Kidney tubule cell (primary cell): ENCODE measurements at regions not wholly inside any gene's neighbourhood (a gene's known extent, or its start where the extent isn't known, plus 50 kb on each side); places are given as distances from the start of the nearest gene placed in this dataset.
A peak's percentile ranks its signal among the peaks of the same experiment; 100 is the strongest.
"Not testable (repeated sequence)": the region's sequence is repeated elsewhere in the genome, so short reads cannot be mapped to it uniquely, and the experiment has no call there.

Source experiments
- DNase-seq: peaks from one replicate; pipeline ENCODE4 v3.0.0-alpha.2; 2018; ENCODE audit warnings: low spot score

DNA sequence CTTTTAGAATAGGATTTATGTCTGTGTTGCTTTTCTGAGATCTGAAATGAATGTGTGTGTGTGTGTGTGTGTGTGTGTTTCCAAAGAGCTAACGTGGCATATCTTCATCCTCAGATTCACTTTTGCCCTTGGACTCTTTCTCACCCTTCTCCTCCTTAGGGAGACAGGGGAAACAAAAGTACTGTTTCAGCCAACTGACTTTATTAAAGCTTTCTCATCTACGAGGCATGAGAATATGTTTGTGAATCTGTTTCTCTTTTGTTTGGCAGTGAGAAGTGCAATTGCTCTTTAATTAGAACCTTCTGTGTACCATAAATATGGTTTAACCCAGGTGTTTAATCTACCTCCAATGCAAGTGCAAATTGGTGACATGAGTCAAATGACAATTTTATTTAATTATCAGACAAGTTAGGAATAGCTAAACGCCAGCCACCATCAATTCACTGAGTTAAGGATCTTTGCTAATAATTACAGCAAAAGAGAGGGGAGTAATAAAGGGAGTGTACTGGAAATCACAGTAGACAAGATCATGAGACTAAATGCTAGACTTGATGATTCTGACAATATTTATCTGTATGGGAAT lies 186.4 kb upstream of the COL3A1 start:
- no peak for DNase-seq

DNA sequence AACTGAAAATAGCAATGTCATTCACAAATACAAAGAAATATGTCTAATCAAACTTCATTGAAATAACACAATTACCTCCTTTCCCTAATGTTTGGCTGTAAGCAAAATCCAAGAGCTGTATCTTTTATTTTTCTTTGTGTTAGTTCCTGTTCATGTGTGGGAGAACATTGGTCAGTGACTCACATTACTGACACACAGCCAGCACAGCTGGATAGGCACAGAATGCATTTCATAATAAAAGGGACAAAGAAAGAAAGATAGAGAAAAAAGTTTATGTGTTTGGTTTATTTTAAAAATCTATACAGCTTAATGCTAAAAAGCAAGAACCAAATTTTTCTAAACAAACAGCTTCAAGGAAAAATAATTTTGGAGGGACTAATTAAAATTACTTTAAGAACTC lies 185.6 kb upstream of the COL3A1 start:
- DNase-seq = peak; percentile 75

DNA sequence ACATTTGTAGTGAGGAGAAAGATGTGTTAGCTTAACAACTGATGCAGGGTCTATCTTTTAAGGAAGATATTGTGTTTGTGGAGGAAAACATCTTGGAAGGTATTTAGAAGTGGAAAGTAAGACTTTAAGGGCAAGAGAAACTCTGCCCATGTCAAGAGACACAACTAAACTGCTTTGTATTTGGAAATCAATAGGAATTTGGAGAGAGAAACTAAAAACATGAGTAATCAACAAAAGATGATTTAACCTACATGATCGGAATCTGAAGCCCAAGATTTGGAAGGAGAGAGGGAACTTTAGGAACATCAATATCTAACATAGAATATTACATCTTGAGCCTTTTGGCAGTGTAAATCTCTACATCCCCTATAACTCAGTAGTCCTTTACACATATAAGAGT lies 184.2 kb upstream of the COL3A1 start:
- no peak for DNase-seq

DNA sequence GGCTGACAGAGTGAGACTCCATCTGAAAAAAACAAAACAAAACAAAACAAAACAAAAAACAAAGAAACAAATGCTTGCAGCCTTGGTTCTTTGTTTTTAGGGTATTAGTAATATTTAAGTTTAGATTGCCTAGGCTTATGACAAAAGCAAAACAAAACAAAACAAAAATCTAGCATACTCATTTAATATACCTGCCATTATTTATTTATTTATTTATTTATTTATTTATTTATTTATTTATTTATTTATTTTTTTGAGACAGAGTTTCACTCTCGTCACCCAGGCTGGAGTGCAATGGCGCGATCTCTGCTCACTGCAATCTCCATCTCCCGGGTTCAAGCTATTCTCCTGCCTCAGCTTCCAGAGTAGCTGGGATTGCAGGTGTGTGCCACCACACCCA lies 179.7 kb upstream of the COL3A1 start:
- DNase-seq = not testable (repeated sequence)

GRCh38 chr2:188795762-188796161 lies 178.4 kb upstream of the COL3A1 start:
- no peak for DNase-seq

GRCh38 chr2:188797371-188797770 lies 176.8 kb upstream of the COL3A1 start:
- DNase-seq = no peak

- no peak for DNase-seq
Measured at GRCh38 chr2:188798159-188798558, 176.0 kb upstream of the COL3A1 start.

DNA sequence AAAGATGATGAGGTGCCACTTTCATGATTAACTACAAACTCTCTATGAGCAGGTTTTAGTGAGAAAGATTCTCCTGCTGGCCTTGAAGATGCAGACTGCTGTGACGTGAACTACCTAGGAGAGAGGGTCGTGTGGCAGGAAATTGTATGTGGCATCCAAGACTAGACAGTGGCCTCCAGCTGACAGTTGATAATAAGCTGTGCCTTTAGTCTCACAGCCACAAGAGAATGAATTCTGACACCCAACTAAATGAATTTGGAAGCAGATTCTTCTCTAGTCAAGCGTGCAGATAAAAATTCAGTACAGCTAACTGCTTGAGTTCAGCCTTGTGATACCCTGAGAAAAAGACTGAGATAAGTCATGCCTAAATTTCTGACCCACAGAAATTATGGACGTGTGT lies 169.0 kb upstream of the COL3A1 start:
- DNase-seq = no peak

DNA sequence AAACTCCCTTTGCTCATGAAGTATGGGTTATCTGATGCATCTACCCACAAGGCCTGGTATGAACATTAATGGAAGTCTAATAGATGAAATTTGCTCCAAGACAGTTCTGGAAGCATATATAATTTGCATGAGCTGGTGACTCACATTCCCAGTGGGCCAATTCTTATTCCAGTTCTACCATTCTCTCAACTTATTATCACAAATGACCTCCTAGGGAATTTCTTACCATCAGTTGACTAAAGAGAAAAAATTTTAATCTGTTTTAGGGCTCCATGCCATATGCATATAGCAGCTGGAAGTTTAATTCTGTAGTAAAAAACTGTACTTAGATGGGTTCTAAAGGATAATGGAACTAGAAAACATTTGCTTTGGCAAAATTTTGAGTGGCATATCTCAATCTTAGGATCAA lies 165.2 kb upstream of the COL3A1 start:
- no peak for DNase-seq

GRCh38 chr2:188810586-188810985 lies 163.6 kb upstream of the COL3A1 start:
- DNase-seq = no peak

- DNase-seq = peak; percentile 16
Measured at GRCh38 chr2:188811522-188811921, 162.7 kb upstream of the COL3A1 start.

DNA sequence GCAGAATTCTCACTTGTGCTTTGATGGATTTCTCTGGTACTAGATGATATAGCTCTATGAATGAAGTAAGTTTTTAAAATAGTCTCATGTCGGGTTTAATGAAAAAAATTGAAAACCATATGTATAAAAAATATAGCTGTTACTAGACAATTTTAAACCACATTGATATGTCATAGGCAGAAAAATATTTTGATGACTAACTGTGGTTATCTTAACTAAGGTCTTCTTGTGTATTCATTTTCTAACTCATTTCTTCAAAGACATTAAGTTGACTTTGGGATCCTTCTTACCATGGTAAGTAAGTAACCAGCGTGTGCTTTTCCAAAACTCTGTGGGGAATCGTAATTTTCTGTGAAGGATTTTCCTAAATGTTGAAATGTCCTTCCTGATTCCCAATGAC lies 160.9 kb upstream of the COL3A1 start:
- DNase-seq = no peak

GRCh38 chr2:188813857-188814256 lies 160.3 kb upstream of the COL3A1 start:
- no peak for DNase-seq

DNA sequence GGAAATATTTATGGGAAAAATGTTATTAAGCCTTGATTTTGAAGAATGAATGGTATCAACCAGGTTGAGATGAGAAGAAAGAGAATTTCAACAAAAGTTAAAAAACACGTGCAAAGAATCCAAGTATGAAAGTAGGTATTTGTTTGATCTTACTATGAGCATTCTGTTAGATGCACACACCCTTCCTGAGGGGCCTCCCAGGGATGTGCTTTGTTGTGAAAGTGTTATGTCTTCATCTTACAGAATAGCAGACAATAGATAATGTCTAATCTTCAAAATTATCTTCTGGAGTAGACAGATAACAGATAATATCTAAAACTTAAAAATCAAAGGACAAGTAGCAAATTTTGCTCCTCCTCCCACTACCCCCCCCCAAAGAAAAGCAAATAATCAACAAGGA lies 155.2 kb upstream of the COL3A1 start:
- no peak for DNase-seq

DNA sequence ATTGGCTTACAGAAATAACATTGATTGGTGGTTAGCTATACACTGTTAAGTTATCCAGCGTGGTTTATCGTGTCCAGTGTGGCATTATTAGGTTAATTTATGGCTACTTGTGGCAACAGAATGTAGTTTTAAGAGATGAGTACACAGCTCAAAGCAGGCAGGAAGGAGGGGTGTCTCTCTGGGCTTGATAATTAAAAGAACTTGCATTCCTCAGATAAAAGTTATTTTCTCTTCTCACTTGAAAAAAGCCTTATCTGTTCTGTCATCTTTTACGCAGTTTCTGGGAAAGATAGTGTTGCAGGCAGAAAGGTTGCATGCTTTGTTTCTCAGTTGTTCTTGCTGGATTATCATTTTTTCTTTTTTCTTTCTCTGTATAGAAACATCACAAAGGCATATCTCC lies 154.4 kb upstream of the COL3A1 start:
- no peak for DNase-seq

- DNase-seq = no peak
Measured at GRCh38 chr2:188820576-188820975, 153.6 kb upstream of the COL3A1 start.

GRCh38 chr2:188824125-188824524 lies 150.0 kb upstream of the COL3A1 start:
- DNase-seq = no peak

DNA sequence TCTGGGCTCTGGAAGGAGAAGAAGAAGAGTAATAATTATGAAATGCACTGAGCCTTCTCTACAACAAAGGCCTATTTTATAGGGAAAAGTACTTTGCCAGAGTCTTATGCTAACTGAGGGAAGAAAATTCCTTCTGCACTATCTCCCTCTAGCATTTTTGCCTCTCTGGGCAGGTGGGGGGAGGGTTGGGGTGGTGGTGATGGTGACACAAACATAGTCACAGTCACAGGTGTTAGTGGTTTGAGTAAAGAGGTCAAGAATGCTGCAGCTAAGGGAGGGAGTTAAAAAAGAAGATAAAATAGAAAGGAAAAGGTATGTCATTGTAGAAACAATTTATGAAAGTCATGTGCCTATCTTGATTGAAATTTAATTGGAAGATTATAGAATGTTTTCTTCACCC lies 140.8 kb upstream of the COL3A1 start:
- DNase-seq = no peak

- no peak for DNase-seq
Measured at GRCh38 chr2:188833799-188834198, 140.4 kb upstream of the COL3A1 start.

DNA sequence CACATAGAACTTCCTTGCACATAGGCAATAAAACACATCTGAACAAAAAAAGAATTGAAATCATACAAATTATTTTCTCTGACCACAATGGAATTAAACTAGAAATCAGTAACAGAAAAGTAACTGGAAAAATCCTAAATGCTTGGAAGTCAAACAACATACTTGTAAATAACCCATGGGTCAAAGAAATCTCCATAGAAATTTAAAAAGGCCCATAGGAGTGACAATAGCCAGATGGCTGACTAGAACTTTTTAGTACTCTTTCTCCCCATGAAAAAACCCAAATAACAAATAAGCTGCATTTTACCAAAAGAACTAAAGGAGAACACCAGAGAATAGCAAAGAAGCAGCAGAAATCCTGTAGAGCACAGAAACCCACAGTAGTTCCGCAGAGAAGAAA lies 139.2 kb upstream of the COL3A1 start:
- no peak for DNase-seq

DNA sequence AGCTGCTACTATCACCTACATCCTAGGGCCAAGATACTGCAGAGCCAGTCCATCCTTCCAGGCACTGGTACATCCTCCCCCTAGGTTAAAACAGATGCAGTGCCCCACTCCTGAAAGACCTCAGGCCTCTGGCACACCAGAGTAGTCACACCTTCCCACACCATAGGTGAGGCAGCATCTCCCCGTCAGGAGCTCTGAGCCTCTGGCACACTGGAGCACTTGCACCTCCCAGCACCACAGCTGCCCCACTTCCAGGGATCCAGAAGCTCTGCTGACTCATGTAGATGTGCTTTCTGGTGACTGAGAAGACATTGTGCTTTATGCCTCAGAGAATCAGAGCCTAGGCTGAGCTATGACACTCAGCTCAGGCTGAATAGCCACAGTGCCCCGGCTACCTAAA lies 138.4 kb upstream of the COL3A1 start:
- DNase-seq = no peak

- no peak for DNase-seq
Measured at GRCh38 chr2:188845692-188846091, 128.5 kb upstream of the COL3A1 start.

DNA sequence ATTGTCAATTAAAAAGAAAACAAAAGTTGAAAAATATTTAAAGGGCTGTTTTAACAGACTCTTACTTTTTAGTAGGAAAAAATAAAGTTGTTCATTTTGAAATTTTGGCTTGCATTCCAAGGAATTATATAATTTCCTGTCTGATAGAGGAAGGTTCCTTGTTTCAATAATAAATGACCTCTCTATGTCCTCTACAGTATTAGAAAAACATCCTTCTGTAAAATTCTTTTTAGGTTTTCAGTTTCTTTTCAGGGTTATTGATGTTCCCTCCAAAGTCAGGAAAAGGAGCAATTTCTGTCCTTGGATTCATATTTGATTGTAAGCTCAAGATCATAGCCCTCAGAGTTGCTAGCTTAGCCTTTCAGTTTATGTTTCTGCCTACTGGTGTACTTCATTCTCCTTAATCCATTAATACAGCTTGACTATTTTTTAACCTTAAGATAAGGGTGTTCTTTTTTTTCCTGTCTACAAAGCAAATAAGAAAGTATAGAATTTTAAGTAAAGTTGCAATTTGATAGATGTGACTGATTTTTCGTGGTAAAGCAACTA lies 125.2 kb upstream of the COL3A1 start:
- DNase-seq = no peak

DNA sequence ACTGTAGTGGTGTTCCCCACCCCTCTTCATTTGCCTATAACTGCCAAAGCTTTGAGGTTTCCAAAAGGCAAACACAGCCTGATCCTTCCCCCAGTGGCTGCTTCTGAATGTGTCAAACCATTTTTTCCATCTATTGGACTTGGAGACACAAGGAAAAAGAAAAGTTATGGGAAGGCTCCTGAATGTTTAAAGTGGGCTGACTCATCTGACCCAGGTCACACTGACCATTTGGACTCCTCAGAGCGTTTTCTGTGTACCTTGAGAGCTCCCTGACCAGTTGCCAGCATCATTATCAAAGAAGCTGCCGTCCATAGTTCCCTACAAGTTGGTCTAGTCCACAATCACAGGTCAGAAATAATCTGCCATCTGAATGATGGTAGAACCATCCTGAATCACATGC lies 123.4 kb upstream of the COL3A1 start:
- no peak for DNase-seq

GRCh38 chr2:188851311-188851710 lies 122.9 kb upstream of the COL3A1 start:
- no peak for DNase-seq
